ENCODE measurements at regions not wholly inside any gene's neighbourhood (a gene's known extent, or its start where the extent isn't known, plus 50 kb on each side); places are given as distances from the start of the nearest gene placed in this dataset.

DNA sequence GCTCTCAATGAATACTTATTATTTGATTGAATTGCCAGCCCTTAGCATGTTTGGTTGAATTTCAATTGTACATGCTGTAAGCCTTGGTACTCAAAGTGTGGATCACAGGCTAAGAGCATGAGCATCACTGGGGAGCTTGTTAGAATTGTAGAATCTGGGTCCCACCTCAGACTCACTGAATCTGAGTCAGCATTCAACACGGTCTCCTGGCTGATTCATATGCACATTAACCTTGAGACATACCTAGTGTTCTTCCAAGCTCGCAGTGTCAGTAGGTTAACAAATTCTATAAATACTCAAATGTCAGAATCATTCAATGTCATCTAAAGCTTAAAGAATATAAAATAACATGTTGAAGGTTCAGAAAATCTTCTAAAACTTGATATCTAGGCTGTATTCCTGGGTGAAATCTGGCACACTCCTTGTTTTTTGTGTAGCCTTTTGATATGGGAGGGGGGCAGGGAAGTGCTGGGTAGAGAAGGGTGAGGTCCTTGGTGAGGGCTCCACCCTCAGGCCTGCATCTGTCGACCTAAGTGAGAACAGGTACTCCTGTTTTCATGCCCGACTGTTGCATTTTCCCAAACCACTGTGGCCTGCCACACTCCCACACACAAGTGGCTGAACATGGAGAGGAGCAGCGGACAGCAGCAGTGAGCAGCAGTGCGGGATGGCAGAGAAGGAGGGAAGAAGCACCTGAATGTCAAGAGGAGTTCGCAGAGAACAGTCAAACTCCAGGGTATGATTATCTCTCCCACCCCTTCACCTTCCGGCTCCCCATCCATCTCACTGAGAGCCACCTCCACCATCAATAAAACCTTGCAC, 529.6 kb upstream of the IGFBP7 start:
- intact Hi-C loops (cut with micrococcal nuclease): no loop called here
- CTCF ChIA-PET: interaction anchor here (0.6 kb wide), 1 partner anchor 173 kb away, joined by 13 read pairs; no protein-coding TSS in a partner anchor
- TF ChIP-seq EZH2phosphoT487 (IDR thresholded peaks at IDR 0.05; ENCODE audit: borderline replicate concordance, low read length) (no peak), EZH2 (IDR thresholded peaks at IDR 0.05; ENCODE audit: low read length, unreplicated experiment) (no peak)
- TF ChIP-seq, protein P1, sequence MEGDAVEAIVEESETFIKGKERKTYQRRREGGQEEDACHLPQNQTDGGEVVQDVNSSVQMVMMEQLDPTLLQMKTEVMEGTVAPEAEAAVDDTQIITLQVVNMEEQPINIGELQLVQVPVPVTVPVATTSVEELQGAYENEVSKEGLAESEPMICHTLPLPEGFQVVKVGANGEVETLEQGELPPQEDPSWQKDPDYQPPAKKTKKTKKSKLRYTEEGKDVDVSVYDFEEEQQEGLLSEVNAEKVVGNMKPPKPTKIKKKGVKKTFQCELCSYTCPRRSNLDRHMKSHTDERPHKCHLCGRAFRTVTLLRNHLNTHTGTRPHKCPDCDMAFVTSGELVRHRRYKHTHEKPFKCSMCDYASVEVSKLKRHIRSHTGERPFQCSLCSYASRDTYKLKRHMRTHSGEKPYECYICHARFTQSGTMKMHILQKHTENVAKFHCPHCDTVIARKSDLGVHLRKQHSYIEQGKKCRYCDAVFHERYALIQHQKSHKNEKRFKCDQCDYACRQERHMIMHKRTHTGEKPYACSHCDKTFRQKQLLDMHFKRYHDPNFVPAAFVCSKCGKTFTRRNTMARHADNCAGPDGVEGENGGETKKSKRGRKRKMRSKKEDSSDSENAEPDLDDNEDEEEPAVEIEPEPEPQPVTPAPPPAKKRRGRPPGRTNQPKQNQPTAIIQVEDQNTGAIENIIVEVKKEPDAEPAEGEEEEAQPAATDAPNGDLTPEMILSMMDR (conservative IDR thresholded peaks at IDR 0.05; ENCODE audit: low read depth, low read length): no peak
- H3F3A ChIP-seq (ENCODE audit: low read length, unreplicated experiment): no peaks in the 10 kb centered on the region
- H3K9me3 ChIP-seq (ENCODE audit: low read length): no peaks in the 10 kb centered on the region
- no peaks in the 10 kb centered on the region for H3K4me1 ChIP-seq (ENCODE audit: insufficient read depth, low read length)
- H3K27ac ChIP-seq (ENCODE audit: low read length): no peak overlapping the region
- no peaks in the 10 kb centered on the region for H3K79me2 ChIP-seq (ENCODE audit: low read length)
- DNase-seq (no peak), ATAC-seq (no peak)
- H3K4me2 ChIP-seq (ENCODE audit: low read length): no peak overlapping the region
- H3K4me3 ChIP-seq (ENCODE audit: low read length): no peak overlapping the region
- H3K27me3 ChIP-seq (ENCODE audit: low read length): peaks cover 18% of the 10 kb centered on the region; the same call in 1 of the 2 replicates
- BruUV-seq (replicated peaks): no TSS peak
- H3K9me2 ChIP-seq (replicated peaks; ENCODE audit: low read length): no peaks in the 10 kb centered on the region
- H2AFZ ChIP-seq (ENCODE audit: low read length): no peak overlapping the region
- H3K9ac ChIP-seq (ENCODE audit: low read length): no peak overlapping the region
- POLR2A ChIA-PET (ENCODE audit: unreplicated experiment): no interaction called here
- H3K36me3 ChIP-seq (ENCODE audit: low read depth, low read length): no peaks in the 10 kb centered on the region
- no peaks in the 10 kb centered on the region for H4K20me1 ChIP-seq (ENCODE audit: low read length)

DNA sequence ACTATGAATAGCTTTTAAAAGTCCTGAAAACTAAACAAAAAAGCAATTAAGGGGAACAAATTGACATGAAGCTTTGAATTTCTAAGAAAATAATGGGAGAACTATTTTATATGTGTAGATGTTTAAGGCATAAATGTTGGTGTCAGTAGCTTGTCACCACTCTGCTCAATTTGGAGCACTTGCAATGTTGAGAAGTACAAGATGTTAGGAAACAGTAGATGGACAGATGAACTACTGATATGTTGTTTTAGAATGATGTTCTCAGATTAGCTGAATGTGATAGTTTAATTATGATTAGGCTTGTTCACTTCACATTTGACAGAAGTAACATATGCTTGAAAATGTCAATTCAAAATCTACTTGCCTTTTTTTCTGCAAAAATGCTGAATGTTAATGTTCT, 525.7 kb upstream of the IGFBP7 start:
- POLR2A ChIA-PET (ENCODE audit: unreplicated experiment): no interaction called here
- CTCF ChIA-PET: no interaction called here
- Histone ChIP-seq H3K9me3 (ENCODE audit: low read length) (no peaks in the 10 kb centered on the region), H3K9ac (ENCODE audit: low read length) (no peak overlapping the region), H3K9me2 (replicated peaks; ENCODE audit: low read length) (no peaks in the 10 kb centered on the region), H4K20me1 (ENCODE audit: low read length) (no peaks in the 10 kb centered on the region), H3K4me1 (ENCODE audit: insufficient read depth, low read length) (no peaks in the 10 kb centered on the region), H3F3A (ENCODE audit: low read length, unreplicated experiment) (no peaks in the 10 kb centered on the region), H3K27ac (ENCODE audit: low read length) (no peak overlapping the region), H3K4me3 (ENCODE audit: low read length) (no peak overlapping the region), H2AFZ (ENCODE audit: low read length) (no peak overlapping the region), H3K4me2 (ENCODE audit: low read length) (no peak overlapping the region), H3K36me3 (ENCODE audit: low read depth, low read length) (no peaks in the 10 kb centered on the region), H3K79me2 (ENCODE audit: low read length) (no peaks in the 10 kb centered on the region), H3K27me3 (ENCODE audit: low read length) (peaks cover 9% of the 10 kb centered on the region; the same call in 1 of the 2 replicates)
- TF ChIP-seq, protein P1 (conservative IDR thresholded peaks at IDR 0.05; ENCODE audit: low read depth, low read length): no peak
- TF ChIP-seq EZH2phosphoT487 (IDR thresholded peaks at IDR 0.05; ENCODE audit: borderline replicate concordance, low read length) (no peak), EZH2 (IDR thresholded peaks at IDR 0.05; ENCODE audit: low read length, unreplicated experiment) (no peak)
- DNase-seq (no peak), ATAC-seq (no peak)
- intact Hi-C loops (cut with micrococcal nuclease): no loop called here
- no TSS peak for BruUV-seq (replicated peaks)

DNA sequence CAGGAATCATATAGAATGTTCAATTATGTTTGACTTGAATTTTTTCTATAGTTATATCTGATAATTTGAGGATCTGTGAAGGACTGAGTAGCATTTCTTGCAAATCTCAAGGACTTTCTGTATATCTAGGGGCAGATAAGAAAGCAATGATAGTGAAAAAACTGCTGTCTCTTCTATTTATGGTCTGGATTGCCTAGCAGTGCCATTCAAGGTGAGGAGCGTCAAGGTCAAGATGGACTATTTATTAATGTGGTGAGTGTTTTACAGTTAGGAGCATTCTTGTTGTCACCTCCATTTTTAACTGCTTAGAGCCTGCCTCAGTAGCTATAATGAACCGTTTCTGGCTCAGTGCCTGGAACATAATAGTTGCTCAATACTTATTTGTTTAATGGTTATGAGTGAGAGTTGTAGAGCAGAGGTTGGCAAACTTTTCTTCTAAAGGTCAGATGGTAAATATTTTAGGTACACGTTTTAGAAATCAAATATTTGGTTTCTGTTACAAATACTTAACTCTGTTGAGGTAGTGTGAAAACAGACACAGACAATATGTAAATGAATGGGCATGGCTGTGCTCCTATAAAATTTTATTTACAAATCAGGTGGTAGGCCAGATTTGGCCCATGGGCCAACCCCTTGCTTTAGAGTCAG, 523.2 kb upstream of the IGFBP7 start:
- Histone ChIP-seq H3K27ac (ENCODE audit: low read length) (no peak overlapping the region), H4K20me1 (ENCODE audit: low read length) (no peaks in the 10 kb centered on the region), H3K9ac (ENCODE audit: low read length) (no peak overlapping the region), H3K4me3 (ENCODE audit: low read length) (no peak overlapping the region), H3K9me2 (replicated peaks; ENCODE audit: low read length) (no peaks in the 10 kb centered on the region), H3F3A (ENCODE audit: low read length, unreplicated experiment) (no peaks in the 10 kb centered on the region), H3K27me3 (ENCODE audit: low read length) (peaks cover 29% of the 10 kb centered on the region), H3K36me3 (ENCODE audit: low read depth, low read length) (no peaks in the 10 kb centered on the region), H3K4me1 (ENCODE audit: insufficient read depth, low read length) (no peaks in the 10 kb centered on the region), H3K79me2 (ENCODE audit: low read length) (no peaks in the 10 kb centered on the region), H2AFZ (ENCODE audit: low read length) (no peak overlapping the region), H3K9me3 (ENCODE audit: low read length) (no peaks in the 10 kb centered on the region), H3K4me2 (ENCODE audit: low read length) (no peak overlapping the region)
- ChIA-PET POLR2A (ENCODE audit: unreplicated experiment) (no interaction called here), CTCF (no interaction called here)
- TF ChIP-seq, protein P1 (conservative IDR thresholded peaks at IDR 0.05; ENCODE audit: low read depth, low read length): no peak
- TF ChIP-seq EZH2phosphoT487 (IDR thresholded peaks at IDR 0.05; ENCODE audit: borderline replicate concordance, low read length) (no peak), EZH2 (IDR thresholded peaks at IDR 0.05; ENCODE audit: low read length, unreplicated experiment) (no peak)
- intact Hi-C loops (cut with micrococcal nuclease): no loop called here
- no TSS peak for BruUV-seq (replicated peaks)
- ATAC-seq (no peak), DNase-seq (no peak)

All from PC-3 (cell line).